NT2/D1 (cell line): ENCODE measurements at regions not wholly inside any gene's neighbourhood (a gene's known extent, or its start where the extent isn't known, plus 50 kb on each side); places are given as distances from the start of the nearest gene placed in this dataset.

Source experiments
- SUZ12 ChIP-seq: IDR thresholded peaks from 2 replicates; pipeline ENCODE4 v1.6.1; 2011; ENCODE audit not compliant: insufficient read length, insufficient read depth; ENCODE audit errors: extremely low read depth
- ZNF274 ChIP-seq: IDR thresholded peaks from 2 replicates; pipeline ENCODE4 v1.6.1; 2011; ENCODE audit warnings: mild to moderate bottlenecking, low read depth, low read length

DNA sequence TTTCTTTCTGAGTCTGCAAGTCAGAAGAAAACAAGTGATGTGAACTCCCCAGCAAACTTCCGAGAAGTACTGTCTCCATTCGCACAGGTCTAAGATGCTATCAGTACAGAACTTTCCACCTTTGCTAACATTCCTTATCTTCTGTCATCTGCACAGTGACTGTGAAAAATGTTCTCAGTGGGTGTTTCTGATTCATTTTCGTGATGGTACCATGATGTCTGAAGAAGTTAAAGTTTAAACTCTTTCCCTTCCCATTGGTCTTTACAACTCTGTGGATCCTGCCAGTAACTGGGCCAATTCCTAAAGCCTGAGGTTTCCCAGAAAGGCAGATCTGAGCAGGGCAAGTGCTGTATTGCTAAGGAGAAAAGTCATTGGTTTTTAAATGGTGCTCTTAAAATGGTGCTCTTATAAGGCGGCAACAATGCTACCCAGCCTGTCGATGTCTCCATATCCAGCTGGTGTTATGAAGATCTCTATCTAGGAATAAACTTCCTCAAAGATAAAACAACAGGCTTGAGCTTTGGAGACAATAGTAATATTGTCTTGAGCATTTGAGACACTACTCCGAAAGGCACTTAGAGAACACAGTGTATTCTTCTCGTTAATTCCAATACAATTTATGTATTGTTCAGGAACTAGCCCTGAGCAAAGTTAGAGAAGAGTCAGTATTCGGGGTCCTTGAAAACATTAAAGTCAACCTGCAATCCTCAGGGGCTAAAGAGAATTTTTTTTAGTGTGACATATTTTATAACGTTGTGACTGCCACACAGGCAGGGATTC is 232.3 kb downstream of the OSR1 start:
- TF ChIP-seq SUZ12 (no peak), ZNF274 (no peak)
